Inflammatory macrophage treated with lipopolysaccharide for 4 hours (primary cell): ENCODE measurements at regions not wholly inside any gene's neighbourhood (a gene's known extent, or its start where the extent isn't known, plus 50 kb on each side); places are given as distances from the start of the nearest gene placed in this dataset.
A peak's percentile ranks its signal among the peaks of the same experiment; 100 is the strongest.
"Not testable (repeated sequence)": the region's sequence is repeated elsewhere in the genome, so short reads cannot be mapped to it uniquely, and the experiment has no call there.

Experiments
- DNase-seq: peaks from one replicate; pipeline ENCODE4 v3.0.0-alpha.2; 2020

DNA sequence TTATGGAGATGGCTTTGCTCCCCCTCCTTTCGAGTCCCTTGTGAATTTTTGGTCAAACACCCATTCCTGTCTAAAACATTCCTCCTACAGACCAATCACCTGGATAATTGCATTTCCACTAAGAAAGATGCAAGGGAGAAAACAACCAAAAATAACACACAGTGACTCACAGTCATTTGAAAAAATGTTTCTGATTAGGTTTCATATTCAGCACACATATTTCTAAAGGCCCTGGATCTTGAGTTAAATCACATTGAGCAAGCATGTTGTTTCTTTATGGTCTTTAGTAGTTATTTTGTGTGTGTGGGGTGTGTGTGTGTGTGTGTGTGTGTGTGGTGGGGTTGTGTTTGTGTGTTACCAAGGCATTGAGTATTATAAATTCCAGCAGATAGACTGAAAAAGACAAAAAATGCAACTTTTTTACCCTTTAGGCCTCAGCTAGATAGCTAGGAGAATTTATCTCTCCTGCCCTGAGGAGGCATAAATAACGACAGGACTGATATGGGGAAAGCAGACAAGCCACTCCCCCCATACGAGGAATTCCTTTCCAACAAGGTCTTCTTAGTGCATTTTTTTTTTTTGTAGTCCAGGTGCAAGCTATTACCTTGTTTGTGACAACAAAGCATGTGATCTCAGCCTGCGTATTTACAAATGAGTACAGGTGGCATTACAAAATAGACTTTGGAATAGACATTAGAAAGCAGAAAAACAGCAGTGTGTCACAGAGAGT is 265.4 kb upstream of the ADGRL3 start:
- DNase-seq, result no peak

DNA sequence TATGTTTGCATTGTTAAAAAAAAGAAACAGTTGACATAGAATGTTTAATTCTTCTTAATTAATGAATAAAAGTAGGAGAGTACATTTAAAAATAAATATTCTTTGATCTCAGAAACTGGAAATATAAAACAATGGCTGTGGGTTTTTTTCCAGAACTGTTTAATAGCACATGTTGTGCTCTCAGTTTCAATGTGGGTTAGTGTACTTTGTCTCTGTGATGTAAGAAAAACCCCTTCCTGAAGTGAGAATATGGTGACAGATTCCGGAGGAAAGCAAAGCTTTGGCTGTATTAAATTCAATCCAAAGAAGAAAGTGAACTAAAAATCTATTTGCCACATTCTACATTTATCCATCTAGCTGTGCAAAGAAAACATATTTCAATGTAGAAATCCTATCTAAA is 261.9 kb upstream of the ADGRL3 start:
- no peak for DNase-seq

DNA sequence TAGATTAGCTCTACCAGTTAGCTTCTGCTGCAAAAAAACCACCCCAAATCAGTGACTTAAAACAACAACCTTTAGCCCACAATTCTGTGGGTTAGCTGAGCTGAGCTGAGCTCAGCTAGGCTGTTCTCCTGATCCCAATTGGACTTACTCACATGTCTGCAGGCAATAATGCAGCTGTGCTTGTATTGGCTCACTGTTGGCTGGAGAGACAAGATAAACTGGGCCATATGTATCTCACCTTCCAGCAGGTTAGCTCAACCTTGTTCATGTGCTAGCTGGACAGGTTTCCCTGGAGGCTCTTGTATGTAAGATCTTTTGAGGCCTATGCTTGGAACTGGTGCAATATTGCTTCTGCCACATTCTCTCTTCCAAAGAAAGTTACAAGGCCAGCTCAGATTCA is 261.5 kb upstream of the ADGRL3 start:
- DNase-seq, result no peak

DNA sequence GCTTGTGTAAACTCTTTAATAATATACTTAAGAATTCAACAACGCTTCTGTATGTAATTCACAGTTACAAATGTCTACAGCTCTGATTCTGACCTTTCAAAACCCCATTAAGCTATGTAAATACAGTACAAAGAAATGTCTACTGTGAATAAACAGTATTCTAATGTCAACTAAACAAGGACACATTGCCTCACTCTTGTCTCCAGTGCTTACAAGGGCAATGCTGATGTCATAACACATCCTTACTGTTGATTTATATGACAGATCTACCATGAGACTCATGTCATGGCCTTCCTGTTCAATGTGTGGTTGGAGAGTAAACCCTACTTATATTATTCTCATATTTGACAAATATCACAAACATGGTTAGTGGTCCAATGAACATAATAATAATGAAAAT is 256.1 kb upstream of the ADGRL3 start:
- DNase-seq, result no peak

DNA sequence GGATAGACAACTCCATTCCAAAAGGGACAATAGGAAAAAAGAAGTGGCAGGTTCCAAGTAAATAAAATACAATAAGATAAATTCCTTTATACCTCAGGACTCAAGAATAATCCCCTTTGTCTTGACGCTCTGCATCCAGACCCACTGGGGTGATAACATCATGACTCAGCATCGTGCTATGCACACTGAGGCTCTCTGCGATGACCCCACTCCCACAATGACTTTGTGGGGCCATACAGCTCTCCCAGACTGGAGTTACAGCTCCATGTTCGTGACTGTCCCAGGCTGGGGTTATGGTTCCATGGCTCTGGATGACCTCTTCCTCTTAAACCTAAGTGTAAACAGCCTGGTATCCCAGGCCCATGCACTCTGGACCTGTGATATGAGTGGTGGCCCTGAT is 254.5 kb upstream of the ADGRL3 start:
- no peak for DNase-seq

DNA sequence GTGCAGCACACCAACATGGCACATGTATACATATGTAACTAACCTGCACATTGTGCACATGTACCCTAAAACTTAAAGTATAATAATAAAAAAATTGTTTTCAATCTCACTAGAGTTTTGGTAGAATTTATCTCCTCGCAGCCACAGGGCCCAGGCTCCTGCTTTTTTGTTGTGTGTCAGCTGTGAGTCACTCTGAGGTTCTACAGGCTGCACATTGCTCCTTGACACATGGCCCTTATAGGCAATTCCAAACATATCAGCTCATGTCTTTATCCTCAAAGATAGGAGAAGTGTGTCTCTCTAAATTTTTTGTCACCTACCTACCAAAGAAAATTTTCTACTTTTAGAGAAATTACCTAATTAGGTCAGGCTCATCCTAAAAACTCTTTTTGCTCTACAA is 252.1 kb upstream of the ADGRL3 start:
- DNase-seq, result no peak

DNA sequence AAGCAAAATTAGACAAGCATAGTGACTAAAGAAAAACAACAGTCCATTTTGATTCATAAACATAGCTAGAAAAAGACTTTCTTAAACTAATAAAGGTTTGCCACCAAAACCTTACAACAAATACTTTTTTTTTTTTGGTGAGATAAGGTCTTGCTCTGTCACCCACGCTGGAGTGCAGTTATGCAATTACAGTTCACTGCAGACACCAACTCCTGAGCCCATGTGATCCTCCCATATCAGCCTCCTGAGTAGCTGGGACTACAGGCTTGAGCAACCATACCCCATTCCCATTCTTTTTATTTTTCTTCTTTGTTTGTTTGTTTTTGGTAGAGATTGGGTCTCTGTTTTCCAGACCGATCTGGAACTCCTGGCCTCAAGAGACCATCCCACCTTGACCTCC is 247.2 kb upstream of the ADGRL3 start:
- DNase-seq, result no peak

DNA sequence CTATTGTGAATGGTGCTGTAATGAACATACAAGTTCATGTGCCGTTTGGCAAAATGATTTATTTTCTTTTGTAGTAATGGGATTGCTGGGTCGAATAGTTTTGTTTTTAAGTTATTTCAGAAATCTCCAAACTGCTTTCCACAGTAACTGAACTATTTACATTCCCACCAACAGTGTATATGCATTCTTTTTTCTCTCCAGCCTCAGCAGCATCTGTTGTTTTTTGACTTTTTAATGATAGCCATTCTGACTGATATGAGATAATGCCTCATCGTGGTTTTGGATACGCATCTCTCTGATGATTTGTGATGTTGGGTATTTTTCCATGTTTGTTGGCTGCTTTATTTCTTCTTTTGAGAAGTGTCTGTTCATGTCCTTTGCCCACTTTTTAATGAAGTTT is 246.3 kb upstream of the ADGRL3 start:
- no peak for DNase-seq

DNA sequence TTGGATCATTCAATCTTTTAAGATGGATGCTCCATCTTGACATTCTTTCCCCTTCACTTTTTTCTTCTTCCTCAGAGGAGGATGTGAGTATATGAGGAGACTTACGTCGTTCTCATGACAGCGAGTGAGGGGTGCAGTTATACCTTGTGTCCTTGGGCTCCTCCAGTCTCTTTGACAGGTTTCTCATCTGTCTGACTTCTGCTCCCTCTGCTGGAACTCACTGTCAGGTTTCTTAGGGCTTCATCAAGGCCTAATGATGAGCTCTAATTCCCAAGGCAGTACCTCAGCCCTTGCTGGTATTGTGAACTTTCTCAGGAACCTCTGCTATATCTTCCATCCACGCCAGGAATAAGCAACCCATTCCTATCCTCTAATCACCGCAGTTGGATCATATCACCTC is 237.8 kb upstream of the ADGRL3 start:
- DNase-seq, result no peak

DNA sequence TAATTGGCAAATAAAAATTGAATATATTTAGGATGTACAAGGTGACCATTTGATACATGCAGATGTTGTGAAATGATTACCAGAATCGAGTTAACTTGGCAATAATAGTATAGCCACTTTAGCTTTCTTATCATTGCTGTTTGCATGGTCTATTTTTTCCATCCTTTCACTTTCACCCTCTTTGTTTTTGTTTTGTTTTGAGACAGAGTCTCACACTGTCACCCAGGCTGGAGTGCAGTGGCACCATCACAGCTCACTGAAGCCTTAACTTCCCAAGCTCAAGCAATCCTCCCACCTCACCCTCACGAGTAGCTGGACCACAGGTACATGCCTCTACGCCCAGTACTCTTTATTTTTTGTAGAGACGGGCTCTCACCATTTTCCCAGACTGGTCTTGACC is 218.6 kb upstream of the ADGRL3 start:
- DNase-seq, result no peak

DNA sequence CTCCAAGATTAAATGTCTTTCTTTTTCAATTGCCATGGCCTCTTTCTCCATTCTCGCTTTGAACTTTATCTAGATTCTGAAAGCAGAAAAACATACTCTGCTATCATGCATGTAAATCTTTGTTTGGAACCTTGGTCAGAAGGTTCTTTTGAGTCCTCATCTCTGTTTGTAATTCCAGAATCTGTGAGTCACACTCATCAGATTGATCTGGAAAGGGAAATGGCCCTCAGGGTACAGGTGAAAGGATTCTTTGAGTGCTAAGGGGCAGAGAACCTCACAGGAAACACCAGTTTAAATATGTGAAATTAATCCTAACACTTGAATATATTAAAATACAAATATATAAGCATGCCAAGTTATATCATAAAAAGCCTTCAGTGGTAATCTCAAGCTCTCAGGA is 211.0 kb upstream of the ADGRL3 start:
- no peak for DNase-seq

DNA sequence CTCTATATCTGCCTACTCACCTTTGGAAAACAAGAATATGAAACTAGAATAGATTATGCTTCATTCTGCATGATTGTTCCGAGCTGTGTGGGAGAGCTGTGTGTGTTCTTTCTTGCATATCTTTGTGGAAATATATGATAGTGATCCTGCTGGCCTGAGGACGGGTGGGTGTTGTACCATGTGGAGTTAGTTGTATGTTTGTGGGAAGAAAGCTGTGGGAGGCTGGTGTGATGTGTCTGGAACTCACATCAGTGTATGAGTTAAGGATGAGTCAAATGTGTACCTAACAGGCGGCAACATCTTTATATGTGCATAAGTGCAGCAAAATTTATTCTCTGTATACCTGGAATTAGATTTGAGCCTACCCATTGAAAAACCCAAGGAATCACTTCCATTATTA is 208.1 kb upstream of the ADGRL3 start:
- DNase-seq, result no peak

DNA sequence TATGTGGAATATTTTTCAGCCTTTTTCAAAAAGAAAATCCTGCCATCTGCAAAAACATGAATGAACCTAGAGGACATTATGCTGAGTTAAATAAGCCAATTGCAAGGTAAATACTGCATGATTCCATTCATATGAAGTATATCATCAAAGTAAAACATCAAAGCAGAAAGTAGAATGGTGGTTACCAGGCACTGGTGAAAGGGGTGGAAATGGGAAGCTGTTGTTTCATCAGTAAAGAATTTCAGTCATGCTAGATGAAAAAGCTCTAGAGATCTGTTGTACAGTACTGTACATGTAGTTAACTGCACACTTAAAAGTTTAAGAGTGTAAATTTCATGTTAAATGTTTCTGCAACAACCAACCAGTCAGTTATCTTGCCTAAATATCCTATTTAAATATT is 196.8 kb upstream of the ADGRL3 start:
- no peak for DNase-seq

DNA sequence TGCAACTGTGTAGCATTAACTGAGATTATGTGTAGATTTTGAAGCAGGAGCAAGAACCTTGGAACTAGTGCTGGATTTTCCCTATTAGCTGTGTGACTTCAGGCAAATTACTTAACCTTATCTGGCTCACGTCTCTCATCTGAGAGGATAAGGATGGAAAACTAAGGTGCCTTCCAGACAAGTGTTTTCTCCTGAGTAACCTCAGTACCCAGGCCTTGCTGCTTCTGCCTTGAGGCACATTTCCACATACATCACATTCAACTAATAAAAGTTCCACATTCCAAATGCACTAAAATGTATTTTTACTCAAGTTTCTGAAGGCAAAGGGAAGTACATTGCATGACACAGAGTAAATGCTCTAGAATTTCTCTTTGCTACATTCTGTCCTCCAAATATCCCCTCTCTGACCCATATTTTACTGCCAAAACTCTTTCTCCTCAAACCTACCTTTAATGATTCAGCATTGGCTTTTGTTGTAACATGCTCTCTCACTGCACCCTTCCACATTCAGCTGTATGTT is 195.4 kb upstream of the ADGRL3 start:
- DNase-seq, result no peak

DNA sequence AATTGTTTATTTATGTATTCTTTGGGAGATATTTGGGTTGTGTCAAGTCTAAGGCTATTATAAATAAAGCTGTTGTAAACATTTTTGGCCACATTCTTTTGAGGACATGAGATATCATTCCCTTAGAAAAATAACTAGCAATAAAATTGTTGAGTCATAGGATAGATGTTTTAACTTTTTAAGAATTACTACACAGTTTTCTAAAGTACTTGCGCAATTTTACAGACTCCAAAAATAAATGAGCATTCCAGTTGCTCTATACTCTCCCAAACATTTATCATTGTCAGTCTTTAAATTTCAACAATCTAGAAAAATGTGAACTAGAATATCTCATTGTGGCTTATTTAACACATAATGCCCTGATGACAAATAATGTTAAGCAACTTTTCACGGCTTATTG is 189.1 kb upstream of the ADGRL3 start:
- DNase-seq, result no peak

DNA sequence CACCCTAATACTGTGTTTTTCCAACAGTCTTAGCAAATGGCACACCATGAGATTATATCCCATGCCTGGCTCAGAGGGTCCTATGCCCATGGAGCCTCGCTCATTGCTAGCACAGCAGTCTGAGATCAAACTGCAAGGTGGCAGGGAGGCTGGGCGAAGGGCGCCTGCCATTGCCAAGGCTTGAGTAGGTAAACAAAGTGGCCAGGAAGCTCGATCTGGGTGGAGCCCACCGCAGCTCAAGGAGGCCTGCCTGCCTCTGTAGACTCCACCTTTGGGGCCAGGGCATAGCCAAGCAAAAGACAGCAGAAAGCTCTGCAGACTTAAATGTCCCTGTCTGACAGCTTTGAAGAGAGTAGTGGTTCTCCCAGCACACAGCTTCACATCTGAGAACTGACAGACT is 188.2 kb upstream of the ADGRL3 start:
- not testable (repeated sequence) for DNase-seq

DNA sequence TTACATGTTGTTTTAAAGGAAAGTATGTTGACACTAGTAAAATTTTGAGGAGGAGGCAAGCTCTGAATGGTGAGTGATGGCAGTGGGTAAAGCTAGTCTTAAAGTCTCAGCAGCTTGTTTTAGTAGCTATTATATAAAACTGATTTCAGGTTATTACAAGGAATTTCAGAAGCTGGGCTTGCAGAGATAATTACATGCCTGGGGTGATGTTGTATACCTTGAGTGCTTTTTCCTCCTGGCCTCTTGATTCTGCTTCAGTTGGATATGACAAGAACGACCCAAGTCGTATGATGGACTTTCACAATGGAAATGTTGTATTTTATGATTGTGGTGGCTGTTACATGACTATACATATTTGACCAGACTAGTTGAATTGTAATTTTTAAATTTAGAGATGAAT is 175.5 kb upstream of the ADGRL3 start:
- DNase-seq, result no peak

DNA sequence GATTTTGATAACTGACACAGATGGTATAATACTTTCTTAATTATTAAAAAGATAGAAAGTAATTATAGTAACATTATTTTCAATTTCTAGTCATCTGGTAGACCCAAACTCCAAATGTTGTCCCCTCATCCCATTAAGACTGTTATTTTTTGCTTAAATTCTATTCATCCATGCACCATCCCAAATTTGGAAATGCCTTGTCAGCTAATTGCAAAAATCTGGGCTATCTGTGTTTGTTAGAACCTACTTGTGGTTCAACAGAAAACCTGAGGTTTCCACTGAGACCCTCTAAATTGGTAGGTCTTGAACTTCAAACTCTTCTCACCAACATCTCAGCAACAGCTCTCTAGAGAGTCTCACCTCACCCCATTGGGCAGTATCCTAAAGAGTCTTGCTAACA is 172.2 kb upstream of the ADGRL3 start:
- no peak for DNase-seq

DNA sequence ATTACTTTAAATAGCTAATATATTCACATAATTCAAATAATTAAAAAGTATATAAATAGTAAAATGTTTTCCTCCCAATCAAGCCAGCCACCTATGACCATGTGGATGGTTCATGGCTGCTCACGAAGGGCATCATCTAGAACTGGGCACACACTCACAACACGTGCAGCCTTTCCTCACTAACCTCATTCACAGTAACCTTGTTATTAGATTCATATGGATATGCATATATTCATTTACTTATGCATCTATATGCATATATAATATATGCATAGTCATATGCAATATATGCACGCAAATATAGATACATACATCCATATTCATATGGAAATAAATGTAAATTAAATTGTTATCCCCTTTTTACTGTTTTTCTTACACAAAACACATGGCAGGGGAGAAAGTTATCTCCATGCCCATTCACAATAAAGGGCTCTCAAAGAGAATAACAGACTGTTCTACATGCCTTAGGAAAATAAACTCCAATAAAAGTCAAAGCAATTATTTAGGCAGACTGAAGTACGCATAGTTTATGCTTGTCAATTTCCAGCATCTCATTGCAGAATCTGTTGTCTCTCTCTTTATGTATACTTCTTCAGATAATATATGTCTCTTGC is 163.9 kb upstream of the ADGRL3 start:
- no peak for DNase-seq

DNA sequence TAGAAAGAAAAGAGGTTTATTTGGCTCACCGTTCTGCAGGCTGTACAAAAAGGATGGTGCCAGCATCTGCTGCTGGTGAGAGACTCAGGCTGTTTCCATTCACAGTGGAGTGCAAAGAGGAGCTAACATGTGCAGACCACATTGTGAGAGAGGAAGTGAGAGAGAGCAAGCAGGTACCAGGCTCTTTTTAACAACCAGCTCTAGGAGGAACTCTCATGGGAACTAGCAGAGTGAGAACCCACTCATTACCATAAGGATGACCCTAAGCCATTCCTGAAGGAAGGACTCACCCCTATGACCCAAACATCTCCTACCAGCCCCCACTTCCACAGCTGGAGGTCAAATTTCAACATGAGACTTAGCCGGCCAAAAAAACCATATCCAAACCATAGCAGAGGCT is 158.6 kb upstream of the ADGRL3 start:
- no peak for DNase-seq

DNA sequence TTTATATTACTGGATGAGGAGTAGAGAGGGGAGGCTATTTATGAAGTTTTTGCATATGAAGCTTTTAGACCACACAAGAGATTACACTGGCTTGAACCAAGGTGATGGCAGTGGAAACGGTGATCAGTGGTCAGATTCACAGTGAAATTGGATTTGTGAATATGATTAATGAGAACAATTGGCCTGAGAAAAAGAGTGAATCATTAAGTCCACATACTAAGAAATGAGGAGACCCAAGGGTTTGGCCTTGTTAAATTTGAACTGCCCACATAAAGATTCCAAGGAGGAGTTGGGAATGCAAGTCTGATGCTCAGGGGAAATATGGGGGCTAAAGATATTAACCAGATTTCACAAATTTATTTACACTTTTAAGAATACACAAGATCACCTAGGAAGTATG is 155.3 kb upstream of the ADGRL3 start:
- no peak for DNase-seq

DNA sequence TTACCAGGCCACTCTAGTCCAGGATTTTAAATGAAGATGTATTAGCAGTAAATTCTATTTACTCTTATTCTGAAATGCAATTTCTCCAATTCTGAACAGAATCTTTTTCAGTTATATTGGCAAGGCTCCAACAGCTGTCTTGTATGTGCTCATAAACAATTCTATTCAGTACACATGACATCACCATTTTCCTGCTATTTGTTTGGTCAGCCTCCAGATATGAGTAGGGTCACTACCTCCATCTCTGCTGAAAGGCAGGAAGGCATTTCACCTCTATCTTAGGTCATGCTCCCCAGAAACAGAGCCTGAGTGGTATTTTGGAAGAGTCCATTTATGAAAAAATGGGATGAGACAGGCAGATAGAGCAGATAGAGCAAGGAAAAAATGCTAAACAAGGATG is 151.1 kb upstream of the ADGRL3 start:
- no peak for DNase-seq

DNA sequence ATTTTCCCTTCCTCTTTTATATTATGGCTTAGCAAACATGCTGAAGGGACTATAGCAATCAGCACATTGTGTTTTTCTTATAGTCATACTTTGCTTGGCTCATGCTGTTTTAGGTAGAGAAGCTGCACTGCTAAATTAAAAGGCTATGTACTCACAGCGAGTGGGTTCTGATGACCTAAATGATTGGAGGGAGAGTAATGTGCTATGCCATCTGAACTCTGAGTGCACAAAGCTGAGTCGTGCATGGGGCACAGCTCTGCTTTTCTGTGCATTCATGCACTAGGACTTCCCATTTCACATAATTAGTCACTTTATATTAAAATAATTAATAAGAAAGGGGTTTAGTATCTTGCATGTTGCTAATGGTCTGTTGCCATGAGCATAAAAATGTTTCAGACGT is 132.7 kb upstream of the ADGRL3 start:
- DNase-seq, result peak; percentile 8

DNA sequence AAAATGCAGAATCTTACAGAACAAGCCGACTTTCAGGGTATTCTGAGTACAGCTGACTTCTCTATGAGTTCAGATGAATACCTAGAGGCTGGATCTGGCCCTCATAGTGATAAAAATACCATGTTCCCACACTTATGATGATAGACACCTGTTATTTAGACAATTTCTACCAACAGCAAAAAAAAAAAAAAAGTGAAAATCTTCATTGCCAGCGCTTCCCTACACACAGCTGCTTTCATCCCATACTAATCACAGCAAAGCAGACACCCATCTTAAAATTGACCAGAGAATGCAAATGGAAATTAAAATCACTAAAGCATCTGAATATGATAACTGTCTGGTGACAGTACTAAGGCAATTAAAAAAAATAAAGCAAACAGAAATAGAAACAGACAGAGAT is 132.1 kb upstream of the ADGRL3 start:
- DNase-seq, result no peak

DNA sequence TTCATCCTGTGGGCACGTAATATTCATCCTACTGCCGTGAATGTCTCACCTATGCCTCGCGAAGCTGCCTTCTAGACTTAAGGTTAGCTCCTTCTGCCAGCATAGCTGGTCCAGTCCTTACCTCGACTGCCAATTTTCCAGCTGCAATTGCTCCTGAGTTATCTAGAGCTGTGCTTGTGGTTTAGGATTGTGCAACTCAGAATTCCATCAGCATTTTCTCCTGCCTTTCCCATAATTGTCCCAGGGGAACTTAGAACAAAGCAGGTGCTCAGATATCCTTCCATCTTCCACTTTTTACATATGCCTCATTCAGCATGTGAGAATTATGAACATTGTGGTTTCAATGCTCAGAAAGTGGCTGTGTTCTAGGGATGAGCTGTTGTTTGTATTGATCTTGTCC is 131.4 kb upstream of the ADGRL3 start:
- no peak for DNase-seq
